CD4-positive, CD25-positive, alpha-beta regulatory T cell (primary cell): ENCODE measurements at regions not wholly inside any gene's neighbourhood (a gene's known extent, or its start where the extent isn't known, plus 50 kb on each side); places are given as distances from the start of the nearest gene placed in this dataset.

Source experiments
- ATAC-seq, 2 donors: fragments of 150-1000 bp; cut with Tn5 transposase; one replicate each; pipeline ENCODE4 v1.10.0; 2021; ENCODE audit warnings: low read depth in 2 of 2, moderate number of reproducible peaks in 2 of 2, moderate library complexity in 1 of 2
- DNase-seq, 3 donors: peaks; one replicate each; pipeline versions ENCODE4 v3.0.0 to v3.0.0-alpha.2; 2012 to 2022; ENCODE audit warnings: mixed read lengths in 1 of 3
- H3K27ac ChIP-seq: one replicate; pipeline ENCODE4 v1.7.0; 2013; ENCODE audit warnings: mild to moderate bottlenecking, low read length; ENCODE audit not compliant: insufficient read depth, poor library complexity, severe bottlenecking
- H3K27me3 ChIP-seq: one replicate; pipeline ENCODE4 v1.7.0; 2013; ENCODE audit warnings: low read length; ENCODE audit not compliant: control insufficient read depth, insufficient read depth
- H3K36me3 ChIP-seq: one replicate; pipeline ENCODE4 v1.7.0; 2013; ENCODE audit warnings: mild to moderate bottlenecking, low read length, moderate library complexity; ENCODE audit not compliant: control insufficient read depth, insufficient read depth
- H3K4me1 ChIP-seq: 2 replicates; pipeline ENCODE4 v1.7.0; 2013; ENCODE audit warnings: mild to moderate bottlenecking, low read length; ENCODE audit not compliant: insufficient read depth, control insufficient read depth, poor library complexity, severe bottlenecking
- H3K4me3 ChIP-seq: one replicate; pipeline ENCODE4 v1.7.0; 2013; ENCODE audit warnings: low read depth, mild to moderate bottlenecking, low read length, moderate library complexity
- H3K9me3 ChIP-seq, 2 experiments: 1 replicate in 1 of 2; 2 replicates in 1 of 2; pipeline ENCODE4 v1.7.0; 2013; ENCODE audit warnings: low read length in 2 of 2, mild to moderate bottlenecking in 1 of 2, moderate library complexity in 1 of 2; ENCODE audit not compliant: control insufficient read depth in 2 of 2
- H3K27ac Mint-ChIP-seq, 3 donors: one replicate each; pipeline ENCODE4 v1.8.0; 2020 to 2022; ENCODE audit warnings: mild to moderate bottlenecking in 3 of 3, mixed read lengths in 3 of 3, moderate library complexity in 2 of 3
- H3K27me3 Mint-ChIP-seq: one replicate; pipeline ENCODE4 v1.8.0; 2022; ENCODE audit warnings: mild to moderate bottlenecking, mixed read lengths
- H3K36me3 Mint-ChIP-seq: one replicate; pipeline ENCODE4 v1.8.0; 2020; ENCODE audit warnings: mixed read lengths
- H3K4me1 Mint-ChIP-seq, 4 donors: one replicate each; pipeline ENCODE4 v1.8.0; 2020 to 2022; ENCODE audit warnings: mixed read lengths in 4 of 4, mild to moderate bottlenecking in 1 of 4
- H3K4me3 Mint-ChIP-seq, 4 donors: one replicate each; pipeline ENCODE4 v1.8.0; 2020 to 2022; ENCODE audit warnings: mild to moderate bottlenecking in 4 of 4, mixed read lengths in 4 of 4, moderate library complexity in 3 of 4
- H3K9me3 Mint-ChIP-seq, 7 donors: one replicate each; pipeline ENCODE4 v1.8.0; 2020 to 2022; ENCODE audit warnings: mixed read lengths in 7 of 7, mild to moderate bottlenecking in 3 of 7, moderate library complexity in 2 of 7

GRCh38 chr2:237262838-237263771 is 150.9 kb downstream of the COL6A3 start:
- ATAC-seq (no peak), DNase-seq (no peak)
- Histone ChIP-seq H3K27me3 (peaks cover 9% of the 10 kb centered on the region), H3K4me3 (no peak overlapping the region), H3K9me3 (no peaks in the 10 kb centered on the region), H3K36me3 (no peaks in the 10 kb centered on the region), H3K4me1 (no peaks in the 10 kb centered on the region), H3K27ac (no peak overlapping the region)
- no peak overlapping the region for H3K4me3 Mint-ChIP-seq
- no peak overlapping the region for H3K27ac Mint-ChIP-seq
- H3K36me3 Mint-ChIP-seq = no peaks in the 10 kb centered on the region
- H3K27me3 Mint-ChIP-seq = peaks cover 4% of the 10 kb centered on the region
- no peaks in the 10 kb centered on the region for H3K4me1 Mint-ChIP-seq
- H3K9me3 Mint-ChIP-seq = peaks cover 0 to 2% (median 0%) of the 10 kb centered on the region in 7 donors

- no peak overlapping the region for H3K4me3 Mint-ChIP-seq
- no peak for DNase-seq
These were observed 149.3 kb downstream of the COL6A3 start for GRCh38 chr2:237264480-237265219.

GRCh38 chr2:237268004-237268708 is 145.8 kb downstream of the COL6A3 start:
- no peaks in the 10 kb centered on the region for H3K9me3 ChIP-seq
- H3K4me1 Mint-ChIP-seq = no peaks in the 10 kb centered on the region
- H3K27ac ChIP-seq = no peak overlapping the region
- no peak overlapping the region for H3K4me3 Mint-ChIP-seq
- peaks cover 14% of the 10 kb centered on the region for H3K27me3 ChIP-seq
- no peak overlapping the region for H3K27ac Mint-ChIP-seq
- no peaks in the 10 kb centered on the region for H3K36me3 ChIP-seq
- H3K4me3 ChIP-seq = no peak overlapping the region
- H3K9me3 Mint-ChIP-seq = no peaks in the 10 kb centered on the region
- DNase-seq (no peak), ATAC-seq (no peak)
- H3K36me3 Mint-ChIP-seq = no peaks in the 10 kb centered on the region
- H3K27me3 Mint-ChIP-seq = peaks cover 21% of the 10 kb centered on the region
- no peaks in the 10 kb centered on the region for H3K4me1 ChIP-seq

More at GRCh38 chr2:237264480-237265219, 149.3 kb downstream of the COL6A3 start:
- Histone ChIP-seq H3K4me1 (no peaks in the 10 kb centered on the region), H3K9me3 (no peaks in the 10 kb centered on the region), H3K27me3 (peaks cover 10% of the 10 kb centered on the region), H3K36me3 (no peaks in the 10 kb centered on the region), H3K4me3 (no peak overlapping the region), H3K27ac (no peak overlapping the region)
- H3K4me1 Mint-ChIP-seq = no peaks in the 10 kb centered on the region
- H3K36me3 Mint-ChIP-seq = no peaks in the 10 kb centered on the region
- no peak for ATAC-seq
- peaks cover 0 to 2% (median 0%) of the 10 kb centered on the region in 7 donors for H3K9me3 Mint-ChIP-seq
- H3K27ac Mint-ChIP-seq = no peak overlapping the region
- H3K27me3 Mint-ChIP-seq = peaks cover 10% of the 10 kb centered on the region

- Mint-ChIP-seq H3K9me3 (no peaks in the 10 kb centered on the region), H3K4me3 (peak overlapping the region in 1 of 4 donors; percentile 47)
- H3K9me3 ChIP-seq = no peaks in the 10 kb centered on the region
These were observed 144.7 kb downstream of the COL6A3 start for GRCh38 chr2:237269138-237269875.

GRCh38 chr2:237270520-237270919 is 143.4 kb downstream of the COL6A3 start:
- Mint-ChIP-seq H3K4me1 (no peaks in the 10 kb centered on the region), H3K36me3 (no peaks in the 10 kb centered on the region), H3K4me3 (no peak overlapping the region), H3K9me3 (no peaks in the 10 kb centered on the region), H3K27ac (no peak overlapping the region), H3K27me3 (peaks cover 21% of the 10 kb centered on the region)
- Histone ChIP-seq H3K4me1 (no peaks in the 10 kb centered on the region), H3K36me3 (no peaks in the 10 kb centered on the region), H3K4me3 (no peak overlapping the region), H3K27ac (no peak overlapping the region), H3K9me3 (no peaks in the 10 kb centered on the region), H3K27me3 (peaks cover 12% of the 10 kb centered on the region)
- DNase-seq (no peak), ATAC-seq (no peak)

More at GRCh38 chr2:237269138-237269875, 144.7 kb downstream of the COL6A3 start:
- H3K36me3 ChIP-seq = no peaks in the 10 kb centered on the region
- Mint-ChIP-seq H3K27me3 (peaks cover 21% of the 10 kb centered on the region), H3K4me1 (no peaks in the 10 kb centered on the region), H3K27ac (no peak overlapping the region), H3K36me3 (no peaks in the 10 kb centered on the region)
- peaks cover 14% of the 10 kb centered on the region for H3K27me3 ChIP-seq
- H3K4me3 ChIP-seq = no peak overlapping the region
- no peak for DNase-seq
- no peaks in the 10 kb centered on the region for H3K4me1 ChIP-seq
- no peak for ATAC-seq
- no peak overlapping the region for H3K27ac ChIP-seq

- ATAC-seq = no peak
- Histone ChIP-seq H3K4me1 (no peaks in the 10 kb centered on the region), H3K4me3 (no peak overlapping the region), H3K27me3 (peaks cover 13% of the 10 kb centered on the region), H3K36me3 (no peaks in the 10 kb centered on the region), H3K9me3 (no peaks in the 10 kb centered on the region), H3K27ac (no peak overlapping the region)
- H3K4me3 Mint-ChIP-seq = no peak overlapping the region
- no peaks in the 10 kb centered on the region for H3K4me1 Mint-ChIP-seq
- H3K36me3 Mint-ChIP-seq = no peaks in the 10 kb centered on the region
- H3K27me3 Mint-ChIP-seq = peaks cover 25% of the 10 kb centered on the region
- peaks cover 0 to 3% (median 0%) of the 10 kb centered on the region in 7 donors for H3K9me3 Mint-ChIP-seq
- DNase-seq = no peak
- no peak overlapping the region for H3K27ac Mint-ChIP-seq
These were observed 142.0 kb downstream of the COL6A3 start for GRCh38 chr2:237271698-237272652.
